ENCODE measurements at regions not wholly inside any gene's neighbourhood (a gene's known extent, or its start where the extent isn't known, plus 50 kb on each side); places are given as distances from the start of the nearest gene placed in this dataset.

GRCh38 chr14:43413084-43413483 lies 1094.0 kb downstream of the FSCB start:
- TF ChIP-seq, protein P1, sequence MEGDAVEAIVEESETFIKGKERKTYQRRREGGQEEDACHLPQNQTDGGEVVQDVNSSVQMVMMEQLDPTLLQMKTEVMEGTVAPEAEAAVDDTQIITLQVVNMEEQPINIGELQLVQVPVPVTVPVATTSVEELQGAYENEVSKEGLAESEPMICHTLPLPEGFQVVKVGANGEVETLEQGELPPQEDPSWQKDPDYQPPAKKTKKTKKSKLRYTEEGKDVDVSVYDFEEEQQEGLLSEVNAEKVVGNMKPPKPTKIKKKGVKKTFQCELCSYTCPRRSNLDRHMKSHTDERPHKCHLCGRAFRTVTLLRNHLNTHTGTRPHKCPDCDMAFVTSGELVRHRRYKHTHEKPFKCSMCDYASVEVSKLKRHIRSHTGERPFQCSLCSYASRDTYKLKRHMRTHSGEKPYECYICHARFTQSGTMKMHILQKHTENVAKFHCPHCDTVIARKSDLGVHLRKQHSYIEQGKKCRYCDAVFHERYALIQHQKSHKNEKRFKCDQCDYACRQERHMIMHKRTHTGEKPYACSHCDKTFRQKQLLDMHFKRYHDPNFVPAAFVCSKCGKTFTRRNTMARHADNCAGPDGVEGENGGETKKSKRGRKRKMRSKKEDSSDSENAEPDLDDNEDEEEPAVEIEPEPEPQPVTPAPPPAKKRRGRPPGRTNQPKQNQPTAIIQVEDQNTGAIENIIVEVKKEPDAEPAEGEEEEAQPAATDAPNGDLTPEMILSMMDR (IDR thresholded peaks at IDR 0.05): no peak
- TF ChIP-seq POLR2A (IDR thresholded peaks at IDR 0.05) (no peak), EP300 (IDR thresholded peaks at IDR 0.05) (no peak)
